Body of pancreas (tissue), 4 donors: ENCODE measurements at regions not wholly inside any gene's neighbourhood (a gene's known extent, or its start where the extent isn't known, plus 50 kb on each side); places are given as distances from the start of the nearest gene placed in this dataset.

Experiments used
- POLR2A ChIP-seq, 3 donors: fragments of 450-650 bp; IDR thresholded peaks; one replicate each; pipeline ENCODE4 v1.6.1; 2016; ENCODE audit warnings: antibody characterized with exemption in 3 of 3, mild to moderate bottlenecking in 2 of 3
- TF ChIP-seq, protein P1 (sequence below), 7 experiments: fragments of 450-650 bp in 4 of 7; fragments of 200-600 bp in 3 of 7; sonication (generic) in 3 of 7; IDR thresholded peaks; one replicate each; pipeline ENCODE4 v1.5.1; 2016 to 2019; ENCODE audit warnings: antibody characterized with exemption in 7 of 7

DNA sequence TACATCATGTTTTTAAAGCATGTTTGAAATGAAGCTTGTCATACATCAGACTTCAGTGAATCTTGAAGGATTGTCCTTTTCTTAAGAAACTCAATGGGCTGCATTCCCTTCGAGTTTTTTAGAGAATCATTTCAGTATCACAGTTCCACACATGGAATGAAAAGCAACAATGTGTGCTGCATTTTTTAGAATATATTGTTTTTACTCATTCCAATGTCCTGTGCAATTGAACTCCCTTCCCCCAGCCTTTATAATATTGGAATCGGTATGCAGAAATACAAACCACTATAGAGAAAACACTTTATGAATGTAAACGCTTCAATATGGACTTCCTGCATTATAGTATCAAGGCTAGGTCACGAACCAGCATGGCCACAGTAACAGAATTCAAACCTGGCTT is 634.4 kb downstream of the GATA3 start:
- TF ChIP-seq, protein P1, sequence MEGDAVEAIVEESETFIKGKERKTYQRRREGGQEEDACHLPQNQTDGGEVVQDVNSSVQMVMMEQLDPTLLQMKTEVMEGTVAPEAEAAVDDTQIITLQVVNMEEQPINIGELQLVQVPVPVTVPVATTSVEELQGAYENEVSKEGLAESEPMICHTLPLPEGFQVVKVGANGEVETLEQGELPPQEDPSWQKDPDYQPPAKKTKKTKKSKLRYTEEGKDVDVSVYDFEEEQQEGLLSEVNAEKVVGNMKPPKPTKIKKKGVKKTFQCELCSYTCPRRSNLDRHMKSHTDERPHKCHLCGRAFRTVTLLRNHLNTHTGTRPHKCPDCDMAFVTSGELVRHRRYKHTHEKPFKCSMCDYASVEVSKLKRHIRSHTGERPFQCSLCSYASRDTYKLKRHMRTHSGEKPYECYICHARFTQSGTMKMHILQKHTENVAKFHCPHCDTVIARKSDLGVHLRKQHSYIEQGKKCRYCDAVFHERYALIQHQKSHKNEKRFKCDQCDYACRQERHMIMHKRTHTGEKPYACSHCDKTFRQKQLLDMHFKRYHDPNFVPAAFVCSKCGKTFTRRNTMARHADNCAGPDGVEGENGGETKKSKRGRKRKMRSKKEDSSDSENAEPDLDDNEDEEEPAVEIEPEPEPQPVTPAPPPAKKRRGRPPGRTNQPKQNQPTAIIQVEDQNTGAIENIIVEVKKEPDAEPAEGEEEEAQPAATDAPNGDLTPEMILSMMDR (IDR thresholded peaks at IDR 0.05), result no peak
- TF ChIP-seq POLR2A (IDR thresholded peaks at IDR 0.05), result no peak
